Erythroblast (primary cell): ENCODE measurements at regions not wholly inside any gene's neighbourhood (a gene's known extent, or its start where the extent isn't known, plus 50 kb on each side); places are given as distances from the start of the nearest gene placed in this dataset.

Source experiments
- GATA1 ChIP-seq: IDR thresholded peaks from 2 replicates; pipeline ENCODE4 v1.6.1; 2011; ENCODE audit warnings: low read depth, mild to moderate bottlenecking, control low read depth, low read length, moderate library complexity
- POLR2A ChIP-seq: IDR thresholded peaks from 2 replicates; pipeline ENCODE4 v1.6.1; 2011; ENCODE audit warnings: mild to moderate bottlenecking, low read length

- no peak for TF ChIP-seq POLR2A
- no peak for TF ChIP-seq GATA1
Measured at GRCh38 chr11:114773541-114774338, 95.4 kb downstream of the NXPE2 start.
